ENCODE measurements at regions not wholly inside any gene's neighbourhood (a gene's known extent, or its start where the extent isn't known, plus 50 kb on each side); places are given as distances from the start of the nearest gene placed in this dataset.

DNA sequence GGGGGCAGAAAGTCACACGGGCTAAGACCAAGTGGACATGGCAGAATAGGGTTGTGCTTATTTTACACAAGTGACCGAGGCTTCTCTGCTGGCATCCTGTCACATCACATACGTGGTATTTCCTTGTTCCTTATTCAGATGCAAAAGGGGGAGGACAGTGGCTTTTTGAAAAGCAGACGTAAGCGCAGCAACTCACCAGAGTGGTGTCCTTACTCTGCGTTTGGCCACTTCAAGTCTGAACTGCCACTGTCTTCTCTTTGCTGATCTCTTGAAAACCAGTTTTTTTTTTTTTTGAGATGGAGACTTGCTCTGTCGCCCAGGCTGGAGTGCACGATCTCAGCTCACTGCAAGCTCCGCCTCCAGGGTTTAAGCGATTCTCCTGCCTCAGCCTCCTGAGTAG, 113.2 kb downstream of the SOX2 start:
- H3K4me1 ChIP-seq (replicated peaks; ENCODE audit: insufficient read depth), result no peaks in the 10 kb centered on the region
- no peaks in the 10 kb centered on the region for H3K36me3 ChIP-seq (ENCODE audit: low read depth)
- intact Hi-C loops (cut with micrococcal nuclease; ENCODE audit: unreplicated experiment), result no loop called here
- no peaks in the 10 kb centered on the region for H4K20me1 ChIP-seq (ENCODE audit: insufficient read depth)
- POLR2A ChIA-PET (ENCODE audit: unreplicated experiment), result no interaction called here
- H3K9me3 ChIP-seq (ENCODE audit: insufficient read depth, low read depth), result no peaks in the 10 kb centered on the region
- no peak overlapping the region for H3K27ac ChIP-seq
- H3K27me3 ChIP-seq (ENCODE audit: insufficient read depth, low read depth), result no peaks in the 10 kb centered on the region
- H3K4me3 ChIP-seq, result no peak overlapping the region
- no peak overlapping the region for H2AFZ ChIP-seq
- H3K9me2 ChIP-seq (ENCODE audit: insufficient read depth), result no peaks in the 10 kb centered on the region
- DNase-seq, result no peak
- CTCF ChIA-PET, result no interaction called here
- H3K79me2 ChIP-seq (ENCODE audit: low read depth), result no peaks in the 10 kb centered on the region
- H3F3A ChIP-seq (ENCODE audit: insufficient read depth, low read depth), result no peaks in the 10 kb centered on the region
- no peak overlapping the region for H3K4me2 ChIP-seq
- BruUV-seq (replicated peaks), result no TSS peak
- no peak for TF ChIP-seq EZH2 (IDR thresholded peaks at IDR 0.05; ENCODE audit: low read depth)
- TF ChIP-seq, protein P1, sequence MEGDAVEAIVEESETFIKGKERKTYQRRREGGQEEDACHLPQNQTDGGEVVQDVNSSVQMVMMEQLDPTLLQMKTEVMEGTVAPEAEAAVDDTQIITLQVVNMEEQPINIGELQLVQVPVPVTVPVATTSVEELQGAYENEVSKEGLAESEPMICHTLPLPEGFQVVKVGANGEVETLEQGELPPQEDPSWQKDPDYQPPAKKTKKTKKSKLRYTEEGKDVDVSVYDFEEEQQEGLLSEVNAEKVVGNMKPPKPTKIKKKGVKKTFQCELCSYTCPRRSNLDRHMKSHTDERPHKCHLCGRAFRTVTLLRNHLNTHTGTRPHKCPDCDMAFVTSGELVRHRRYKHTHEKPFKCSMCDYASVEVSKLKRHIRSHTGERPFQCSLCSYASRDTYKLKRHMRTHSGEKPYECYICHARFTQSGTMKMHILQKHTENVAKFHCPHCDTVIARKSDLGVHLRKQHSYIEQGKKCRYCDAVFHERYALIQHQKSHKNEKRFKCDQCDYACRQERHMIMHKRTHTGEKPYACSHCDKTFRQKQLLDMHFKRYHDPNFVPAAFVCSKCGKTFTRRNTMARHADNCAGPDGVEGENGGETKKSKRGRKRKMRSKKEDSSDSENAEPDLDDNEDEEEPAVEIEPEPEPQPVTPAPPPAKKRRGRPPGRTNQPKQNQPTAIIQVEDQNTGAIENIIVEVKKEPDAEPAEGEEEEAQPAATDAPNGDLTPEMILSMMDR (conservative IDR thresholded peaks at IDR 0.05), result no peak

DNA sequence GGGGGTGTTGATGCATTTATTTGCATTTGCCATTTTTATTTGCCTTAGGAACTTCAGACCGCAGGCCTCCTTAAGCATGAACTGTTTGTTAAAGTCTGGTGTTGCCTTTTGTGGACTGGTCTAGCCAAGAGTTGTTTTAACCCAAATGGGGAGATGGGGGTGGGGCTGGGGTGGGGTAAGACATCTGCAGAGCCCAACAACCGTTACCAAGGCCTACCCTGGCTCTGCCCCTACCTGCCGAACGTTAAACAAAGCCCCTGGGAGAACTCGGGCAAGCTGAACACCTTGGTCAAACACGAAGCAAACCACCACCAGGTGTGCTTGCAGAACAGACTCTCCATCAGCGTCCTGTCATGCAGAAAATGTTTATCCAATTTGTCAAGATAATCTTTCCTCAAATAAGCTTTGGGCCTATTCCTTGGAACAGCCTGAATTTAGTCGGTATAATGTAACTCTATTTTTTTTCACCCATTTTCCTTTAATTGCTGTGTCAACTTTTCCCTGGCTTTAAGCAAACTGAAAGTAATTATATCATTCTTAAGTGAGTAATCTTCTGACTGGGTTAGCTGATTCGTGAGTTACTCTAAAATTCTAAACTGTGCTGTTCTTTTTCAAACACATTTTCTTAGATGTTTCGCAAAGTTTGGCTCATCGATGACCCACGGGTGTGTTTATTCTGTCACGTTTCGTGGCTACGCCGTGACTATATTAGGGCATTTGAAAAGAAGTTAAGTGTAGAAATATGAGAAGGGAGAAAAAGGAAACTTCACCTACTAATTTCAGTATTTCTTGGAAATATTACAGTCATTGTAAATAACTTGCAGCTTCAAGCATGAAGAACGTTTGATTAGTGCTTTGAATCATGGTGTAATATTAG, 127.6 kb downstream of the SOX2 start:
- ChIA-PET CTCF (interaction anchor here (0.7 kb wide), 1 partner anchor 18 kb away, joined by 3 read pairs; no protein-coding TSS in a partner anchor), POLR2A (ENCODE audit: unreplicated experiment) (no interaction called here)
- peak overlapping the region; percentile 24; the same call in 1 of the 2 replicates for H2AFZ ChIP-seq
- TF ChIP-seq EZH2 (IDR thresholded peaks at IDR 0.05; ENCODE audit: low read depth), result no peak
- TF ChIP-seq, protein P1 (conservative IDR thresholded peaks at IDR 0.05), result no peak
- no peaks in the 10 kb centered on the region for H3K36me3 ChIP-seq (ENCODE audit: low read depth)
- no peaks in the 10 kb centered on the region for H3K79me2 ChIP-seq (ENCODE audit: low read depth)
- H3K9me2 ChIP-seq (ENCODE audit: insufficient read depth), result no peaks in the 10 kb centered on the region
- H3K27ac ChIP-seq, result no peak overlapping the region
- no peaks in the 10 kb centered on the region for H3K27me3 ChIP-seq (ENCODE audit: insufficient read depth, low read depth)
- peaks cover 7% of the 10 kb centered on the region; the same call in 1 of the 2 replicates for H3K4me1 ChIP-seq (replicated peaks; ENCODE audit: insufficient read depth)
- intact Hi-C loops (cut with micrococcal nuclease; ENCODE audit: unreplicated experiment), result no loop called here
- no peak for DNase-seq
- H3K9me3 ChIP-seq (ENCODE audit: insufficient read depth, low read depth), result no peaks in the 10 kb centered on the region
- peak overlapping the region; percentile 52 for H3K4me2 ChIP-seq
- H4K20me1 ChIP-seq (ENCODE audit: insufficient read depth), result no peaks in the 10 kb centered on the region
- no peaks in the 10 kb centered on the region for H3F3A ChIP-seq (ENCODE audit: insufficient read depth, low read depth)
- no TSS peak for BruUV-seq (replicated peaks)
- no peak overlapping the region for H3K4me3 ChIP-seq

DNA sequence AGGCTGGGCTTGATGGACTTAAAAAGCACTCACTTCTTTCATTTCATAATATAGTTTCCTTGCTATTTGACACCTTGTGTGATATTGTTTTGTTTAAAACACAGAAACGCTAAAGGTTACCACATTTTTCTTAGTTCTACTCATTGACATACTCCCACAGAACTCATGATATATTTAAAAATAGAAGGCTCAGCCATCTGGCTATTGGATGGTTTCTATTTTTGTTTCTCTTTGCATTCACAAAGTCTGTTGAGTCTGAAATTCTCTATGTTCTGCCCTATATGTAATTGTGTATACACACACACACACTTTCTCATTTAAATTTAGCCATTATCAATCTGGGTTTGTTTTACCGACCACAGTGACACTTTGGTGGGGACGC, 128.2 kb downstream of the SOX2 start:
- peaks cover 7% of the 10 kb centered on the region; the same call in 1 of the 2 replicates for H3K4me1 ChIP-seq (replicated peaks; ENCODE audit: insufficient read depth)
- H3K9me2 ChIP-seq (ENCODE audit: insufficient read depth), result no peaks in the 10 kb centered on the region
- no peaks in the 10 kb centered on the region for H3F3A ChIP-seq (ENCODE audit: insufficient read depth, low read depth)
- DNase-seq, result no peak
- ChIA-PET CTCF (no interaction called here), POLR2A (ENCODE audit: unreplicated experiment) (no interaction called here)
- H3K79me2 ChIP-seq (ENCODE audit: low read depth), result no peaks in the 10 kb centered on the region
- H3K4me2 ChIP-seq, result peak overlapping the region; percentile 52
- peak overlapping the region; percentile 24; the same call in 1 of the 2 replicates for H2AFZ ChIP-seq
- H3K4me3 ChIP-seq, result no peak overlapping the region
- no peaks in the 10 kb centered on the region for H4K20me1 ChIP-seq (ENCODE audit: insufficient read depth)
- TF ChIP-seq, protein P1 (conservative IDR thresholded peaks at IDR 0.05), result no peak
- H3K27me3 ChIP-seq (ENCODE audit: insufficient read depth, low read depth), result no peaks in the 10 kb centered on the region
- BruUV-seq (replicated peaks), result no TSS peak
- H3K36me3 ChIP-seq (ENCODE audit: low read depth), result no peaks in the 10 kb centered on the region
- no peak overlapping the region for H3K27ac ChIP-seq
- no peaks in the 10 kb centered on the region for H3K9me3 ChIP-seq (ENCODE audit: insufficient read depth, low read depth)
- intact Hi-C loops (cut with micrococcal nuclease; ENCODE audit: unreplicated experiment), result no loop called here

Data from PC-9 (cell line).